AG04450 (cell line): ENCODE measurements at regions not wholly inside any gene's neighbourhood (a gene's known extent, or its start where the extent isn't known, plus 50 kb on each side); places are given as distances from the start of the nearest gene placed in this dataset.

Experiments used
- CTCF ChIA-PET: fragments of 300-600, 350-600 bp; formaldehyde crosslinking; extraction: SDS; loops from one replicate; lab custom pipeline; 2022; ENCODE audit warnings: antibody characterized with exemption, inconsistent platforms; lab: Charles Lee
- POLR2A ChIA-PET: fragments of 350-600 bp; formaldehyde crosslinking; extraction: SDS; loops from one replicate; lab custom pipeline; 2021; ENCODE audit warnings: antibody characterized with exemption, inconsistent platforms; lab: Yijun Ruan, JAX
- DNase-seq: peaks from one replicate; pipeline ENCODE4 v3.0.0-alpha.2; 2011; ENCODE audit warnings: low read depth, low spot score
- H3K27ac ChIP-seq: one replicate; pipeline ENCODE4 v1.5.1; 2012; ENCODE audit warnings: low read depth, low read length, control low read depth
- H3K27me3 ChIP-seq: one replicate; pipeline ENCODE4 v1.6.0; 2012; ENCODE audit warnings: low read length; ENCODE audit not compliant: control insufficient read depth, insufficient read depth
- H3K4me3 ChIP-seq: 2 replicates; pipeline ENCODE4 v1.5.1; 2011; ENCODE audit warnings: mild to moderate bottlenecking, low read depth, low read length, control low read depth
- H3K9me3 ChIP-seq: 2 replicates; pipeline ENCODE4 v1.5.1; 2012; ENCODE audit warnings: low read length; ENCODE audit not compliant: control insufficient read depth, insufficient read depth
- TF ChIP-seq, protein P1 (sequence below): IDR thresholded peaks from 2 replicates; pipeline ENCODE4 v1.5.1; 2011; ENCODE audit warnings: low read depth, low read length, control low read depth, inconsistent platforms

GRCh38 chr9:23938908-23939307 is 112.9 kb upstream of the ELAVL2 start:
- no peak overlapping the region for H3K4me3 ChIP-seq
- no peak overlapping the region for H3K27ac ChIP-seq
- ChIA-PET POLR2A (no interaction called here), CTCF (no interaction called here)
- no peak for DNase-seq
- peaks cover 9% of the 10 kb centered on the region; the same call in 1 of the 2 replicates for H3K9me3 ChIP-seq
- no peaks in the 10 kb centered on the region for H3K27me3 ChIP-seq
- TF ChIP-seq, protein P1, sequence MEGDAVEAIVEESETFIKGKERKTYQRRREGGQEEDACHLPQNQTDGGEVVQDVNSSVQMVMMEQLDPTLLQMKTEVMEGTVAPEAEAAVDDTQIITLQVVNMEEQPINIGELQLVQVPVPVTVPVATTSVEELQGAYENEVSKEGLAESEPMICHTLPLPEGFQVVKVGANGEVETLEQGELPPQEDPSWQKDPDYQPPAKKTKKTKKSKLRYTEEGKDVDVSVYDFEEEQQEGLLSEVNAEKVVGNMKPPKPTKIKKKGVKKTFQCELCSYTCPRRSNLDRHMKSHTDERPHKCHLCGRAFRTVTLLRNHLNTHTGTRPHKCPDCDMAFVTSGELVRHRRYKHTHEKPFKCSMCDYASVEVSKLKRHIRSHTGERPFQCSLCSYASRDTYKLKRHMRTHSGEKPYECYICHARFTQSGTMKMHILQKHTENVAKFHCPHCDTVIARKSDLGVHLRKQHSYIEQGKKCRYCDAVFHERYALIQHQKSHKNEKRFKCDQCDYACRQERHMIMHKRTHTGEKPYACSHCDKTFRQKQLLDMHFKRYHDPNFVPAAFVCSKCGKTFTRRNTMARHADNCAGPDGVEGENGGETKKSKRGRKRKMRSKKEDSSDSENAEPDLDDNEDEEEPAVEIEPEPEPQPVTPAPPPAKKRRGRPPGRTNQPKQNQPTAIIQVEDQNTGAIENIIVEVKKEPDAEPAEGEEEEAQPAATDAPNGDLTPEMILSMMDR: no peak

DNA sequence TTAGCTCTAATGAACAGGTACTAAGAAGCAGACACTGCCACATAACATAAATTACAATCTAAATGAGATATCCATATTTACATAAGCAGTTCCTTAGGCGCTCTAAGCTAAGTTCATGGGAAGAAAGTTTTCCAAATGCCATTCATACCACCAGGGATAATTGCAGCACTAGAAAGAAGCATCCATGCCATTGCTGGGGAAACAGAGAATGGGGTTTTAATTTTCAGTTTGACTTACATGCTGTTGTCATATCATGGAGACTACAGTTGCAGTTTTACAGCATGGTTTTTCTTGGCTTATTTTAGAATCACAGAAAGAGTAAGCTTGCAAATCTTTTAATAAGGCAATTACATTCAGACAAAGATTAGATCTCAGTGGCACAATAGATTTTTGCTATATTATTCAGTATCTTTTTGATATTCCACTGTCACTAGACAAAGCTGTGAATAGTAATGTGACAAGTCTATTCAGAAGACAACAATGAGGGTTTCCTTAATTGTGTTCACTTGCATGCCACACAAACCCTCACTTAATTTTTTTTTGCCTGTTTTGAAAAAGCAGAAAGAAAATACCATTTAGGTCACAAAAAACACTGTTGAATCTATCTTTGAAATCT is 108.4 kb upstream of the ELAVL2 start:
- Histone ChIP-seq H3K4me3 (no peak overlapping the region), H3K27me3 (no peaks in the 10 kb centered on the region), H3K27ac (no peak overlapping the region), H3K9me3 (no peaks in the 10 kb centered on the region)
- DNase-seq: no peak
- ChIA-PET CTCF (no interaction called here), POLR2A (no interaction called here)
- TF ChIP-seq, protein P1: no peak

GRCh38 chr9:23933348-23933747 is 107.3 kb upstream of the ELAVL2 start:
- H3K27me3 ChIP-seq: no peaks in the 10 kb centered on the region
- POLR2A ChIA-PET: no interaction called here
- CTCF ChIA-PET: no interaction called here
- no peak for DNase-seq
- H3K27ac ChIP-seq: no peak overlapping the region
- H3K4me3 ChIP-seq: no peak overlapping the region
- H3K9me3 ChIP-seq: no peaks in the 10 kb centered on the region
- TF ChIP-seq, protein P1: no peak

DNA sequence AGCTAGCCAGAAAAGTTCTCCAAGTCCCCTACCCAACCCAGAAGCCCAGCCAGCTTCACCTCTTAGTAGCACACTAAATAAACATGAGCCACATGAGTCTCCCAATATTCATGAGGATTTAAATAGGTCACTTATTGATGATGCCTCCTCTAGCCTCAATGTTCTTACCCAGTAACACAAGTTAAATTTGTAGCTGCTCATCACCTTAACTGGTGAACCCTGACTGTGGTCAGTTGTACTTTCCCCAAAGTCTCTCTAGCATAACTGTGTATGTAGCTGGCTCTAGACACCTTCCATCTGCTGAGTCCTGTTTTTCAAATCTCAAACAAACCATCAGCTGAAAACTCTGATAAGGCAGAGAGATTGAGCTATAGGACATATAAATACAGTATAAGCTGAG is 100.3 kb upstream of the ELAVL2 start:
- CTCF ChIA-PET: no interaction called here
- POLR2A ChIA-PET: no interaction called here
- no peaks in the 10 kb centered on the region; the same call in 1 of the 2 replicates for H3K9me3 ChIP-seq
- no peak overlapping the region for H3K27ac ChIP-seq
- no peak overlapping the region for H3K4me3 ChIP-seq
- H3K27me3 ChIP-seq: no peaks in the 10 kb centered on the region
- no peak for DNase-seq
- TF ChIP-seq, protein P1: no peak

DNA sequence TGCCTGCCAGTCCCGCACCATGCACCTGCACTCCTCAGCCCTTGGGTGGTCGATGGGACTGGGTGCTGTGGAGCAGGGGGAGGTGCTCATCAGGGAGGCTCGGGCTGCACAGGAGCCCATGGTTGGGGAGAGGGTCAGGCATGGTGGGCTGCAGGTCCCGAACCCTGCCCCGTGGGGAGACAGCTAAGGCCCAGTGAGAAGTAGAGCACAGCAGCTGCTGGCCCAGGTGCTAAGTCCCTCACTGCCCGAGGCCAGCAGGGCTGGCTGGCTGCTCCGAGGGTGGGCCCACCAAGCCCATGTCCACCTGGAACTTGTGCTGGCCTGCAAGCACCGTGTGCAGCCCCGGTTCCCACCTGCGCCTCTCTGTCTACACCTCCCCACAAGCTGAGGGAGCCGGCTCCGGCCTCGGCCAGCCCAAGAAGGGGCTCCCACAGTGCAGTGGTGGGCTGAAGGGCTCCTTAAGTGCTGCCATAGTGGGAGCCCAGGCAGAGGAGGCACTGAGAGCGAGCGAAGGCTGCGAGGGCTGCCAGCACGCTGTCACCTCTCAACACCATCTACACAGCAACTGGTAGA is 88.5 kb upstream of the ELAVL2 start:
- H3K9me3 ChIP-seq: peaks cover 10% of the 10 kb centered on the region
- no peaks in the 10 kb centered on the region for H3K27me3 ChIP-seq
- no peak overlapping the region for H3K4me3 ChIP-seq
- no peak overlapping the region for H3K27ac ChIP-seq
- POLR2A ChIA-PET: no interaction called here
- DNase-seq: no peak
- CTCF ChIA-PET: no interaction called here
- TF ChIP-seq, protein P1: no peak
